SK-N-MC (cell line): ENCODE measurements at regions not wholly inside any gene's neighbourhood (a gene's known extent, or its start where the extent isn't known, plus 50 kb on each side); places are given as distances from the start of the nearest gene placed in this dataset.

Source experiments
- EZH2 ChIP-seq: fragments of 200-600 bp; sonication (generic); IDR thresholded peaks from one replicate; pipeline ENCODE4 v1.6.1; 2017; ENCODE audit warnings: antibody characterized with exemption
- POLR2AphosphoS5 ChIP-seq: IDR thresholded peaks from 2 replicates; pipeline ENCODE4 v1.6.1; 2012; ENCODE audit warnings: mild to moderate bottlenecking, low read depth, low read length, borderline replicate concordance

GRCh38 chr1:78255383-78255782 is 209.6 kb downstream of the GIPC2 start:
- TF ChIP-seq POLR2AphosphoS5 = no peak
- TF ChIP-seq EZH2 = no peak
